SH-SY5Y (cell line): ENCODE measurements at regions not wholly inside any gene's neighbourhood (a gene's known extent, or its start where the extent isn't known, plus 50 kb on each side); places are given as distances from the start of the nearest gene placed in this dataset.

ENCODE experiments used
- GATA2 ChIP-seq: IDR thresholded peaks from 2 replicates; pipeline ENCODE4 v1.6.1; 2011; ENCODE audit warnings: mild to moderate bottlenecking, low read depth, low read length
- GATA3 ChIP-seq: IDR thresholded peaks from 2 replicates; pipeline ENCODE4 v1.6.1; 2011; ENCODE audit warnings: low read depth, mild to moderate bottlenecking, low read length, moderate library complexity

DNA sequence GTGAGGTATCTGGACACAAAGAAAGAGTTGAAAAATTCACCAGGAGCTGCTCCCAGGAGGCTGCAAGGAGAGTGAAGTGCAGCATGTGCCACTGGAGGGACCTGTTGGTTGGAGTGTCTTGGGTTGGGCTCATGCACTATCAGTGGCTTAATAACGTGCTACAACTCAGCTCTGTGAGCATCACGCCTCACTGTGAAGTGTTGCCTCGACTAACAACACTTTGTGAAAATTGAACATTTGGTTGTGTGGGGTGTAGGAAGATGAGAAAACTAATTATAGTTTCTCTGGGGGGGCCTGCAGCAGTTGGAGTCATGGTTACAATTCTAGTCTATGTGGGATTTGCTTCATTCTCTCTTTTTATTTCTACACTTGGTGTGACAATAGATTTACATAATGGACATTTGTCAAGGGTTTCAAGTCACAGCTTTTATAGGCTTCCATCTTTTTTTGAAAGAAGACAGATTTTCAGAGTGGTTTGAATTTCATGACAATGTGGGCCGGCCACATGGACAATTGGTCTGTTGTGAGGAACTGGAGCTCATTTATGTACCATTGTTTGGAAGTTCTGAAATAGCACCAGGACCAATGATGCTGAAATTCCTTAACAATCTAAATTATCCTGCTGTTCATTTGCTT lies 121.3 kb downstream of the RAMP3 start:
- TF ChIP-seq GATA3 (no peak), GATA2 (no peak)
